Neuronal stem cell (in vitro differentiated cells): ENCODE measurements at regions not wholly inside any gene's neighbourhood (a gene's known extent, or its start where the extent isn't known, plus 50 kb on each side); places are given as distances from the start of the nearest gene placed in this dataset.
"Not testable (repeated sequence)": the region's sequence is repeated elsewhere in the genome, so short reads cannot be mapped to it uniquely, and the experiment has no call there.

ENCODE experiments used
- DNase-seq: peaks from one replicate; pipeline ENCODE4 v3.0.0-alpha.2; 2013; ENCODE audit warnings: low spot score
- H2AFZ ChIP-seq: one replicate; pipeline ENCODE4 v1.6.1; 2013; ENCODE audit warnings: mild to moderate bottlenecking, low read length, inconsistent platforms
- H2AK5ac ChIP-seq: 2 replicates; pipeline ENCODE4 v1.6.1; 2013; ENCODE audit warnings: low read depth, mild to moderate bottlenecking, inconsistent platforms, low read length, moderate library complexity, mixed read lengths
- H2BK120ac ChIP-seq: 2 replicates; pipeline ENCODE4 v1.6.1; 2013; ENCODE audit warnings: low read depth, mild to moderate bottlenecking, inconsistent platforms, low read length, moderate library complexity, mixed read lengths
- H2BK12ac ChIP-seq: one replicate; pipeline ENCODE4 v1.6.1; 2013; ENCODE audit warnings: low read length, inconsistent platforms
- H2BK15ac ChIP-seq: 2 replicates; pipeline ENCODE4 v1.6.1; 2013; ENCODE audit warnings: mild to moderate bottlenecking, low read length, inconsistent platforms, mixed read lengths
- H2BK5ac ChIP-seq: one replicate; pipeline ENCODE4 v1.6.1; 2013; ENCODE audit warnings: inconsistent platforms, mild to moderate bottlenecking, low read length, moderate library complexity
- H3K14ac ChIP-seq: one replicate; pipeline ENCODE4 v1.6.1; 2013; ENCODE audit warnings: low read length, inconsistent platforms
- H3K18ac ChIP-seq: 2 replicates; pipeline ENCODE4 v1.6.1; 2013; ENCODE audit warnings: low read length, inconsistent platforms
- H3K23ac ChIP-seq: 2 replicates; pipeline ENCODE4 v1.6.1; 2013; ENCODE audit warnings: low read depth, mild to moderate bottlenecking, mixed read lengths, low read length, inconsistent platforms; ENCODE audit not compliant: poor library complexity
- H3K27ac ChIP-seq: replicated peaks from 3 replicates; pipeline ENCODE4 v1.5.1; 2013; ENCODE audit warnings: low read length, inconsistent platforms
- H3K27me3 ChIP-seq, 3 experiments: 2 replicates each; pipeline ENCODE4 v1.6.1; 2013; ENCODE audit warnings: low read length in 3 of 3, mild to moderate bottlenecking in 2 of 3, inconsistent platforms in 1 of 3, low read depth in 1 of 3, mixed read lengths in 1 of 3, moderate library complexity in 1 of 3; ENCODE audit not compliant: control insufficient read depth in 3 of 3, insufficient read depth in 3 of 3
- H3K36me3 ChIP-seq, 2 donors: replicated peaks in 1 of 2; 2 replicates each; pipeline ENCODE4 v1.6.1; 2013; ENCODE audit warnings: low read length in 2 of 2; ENCODE audit not compliant: control insufficient read depth in 2 of 2, insufficient read depth in 2 of 2
- H3K4ac ChIP-seq: 2 replicates; pipeline ENCODE4 v1.6.1; 2013; ENCODE audit warnings: inconsistent platforms, mild to moderate bottlenecking, low read length, moderate library complexity
- H3K4me1 ChIP-seq, 2 donors: 1 replicate in 1 of 2; 2 replicates in 1 of 2; pipeline ENCODE4 v1.6.1; 2013; ENCODE audit warnings: low read length in 2 of 2, low read depth in 1 of 2; ENCODE audit not compliant: control insufficient read depth in 2 of 2, insufficient read depth in 1 of 2
- H3K4me2 ChIP-seq: one replicate; pipeline ENCODE4 v1.6.1; 2013; ENCODE audit warnings: mild to moderate bottlenecking, low read length, inconsistent platforms; ENCODE audit not compliant: insufficient read depth, poor library complexity, severe bottlenecking
- H3K4me3 ChIP-seq, 2 donors: 2 replicates each; pipeline ENCODE4 v1.5.1; 2013; ENCODE audit warnings: low read length in 2 of 2, mild to moderate bottlenecking in 2 of 2, inconsistent platforms in 1 of 2, moderate library complexity in 1 of 2
- H3K79me1 ChIP-seq: one replicate; pipeline ENCODE4 v1.6.1; 2013; ENCODE audit warnings: low read depth, mild to moderate bottlenecking, inconsistent platforms, low read length, moderate library complexity
- H3K9ac ChIP-seq: one replicate; pipeline ENCODE4 v1.6.1; 2013; ENCODE audit warnings: mild to moderate bottlenecking, low read depth, low read length, inconsistent platforms; ENCODE audit not compliant: poor library complexity
- H3K9me3 ChIP-seq, 2 donors: replicated peaks in 1 of 2; 2 replicates each; pipeline versions ENCODE3 to v1.6.1; 2013; ENCODE audit warnings: low read length in 2 of 2, mild to moderate bottlenecking in 2 of 2, inconsistent platforms in 1 of 2, low read depth in 1 of 2, mixed read lengths in 1 of 2, moderate library complexity in 1 of 2; ENCODE audit not compliant: control insufficient read depth in 2 of 2, insufficient read depth in 1 of 2
- H4K8ac ChIP-seq: one replicate; pipeline ENCODE4 v1.6.1; 2013; ENCODE audit warnings: low read depth, mild to moderate bottlenecking, inconsistent platforms, low read length, moderate library complexity
- H4K91ac ChIP-seq: one replicate; pipeline ENCODE4 v1.6.1; 2013; ENCODE audit warnings: low read length, low read depth, mild to moderate bottlenecking, inconsistent platforms; ENCODE audit not compliant: poor library complexity
- WGBS, 2 donors: extraction: QIAGEN DNeasy Blood & Tissue Kit; methylation state at CpG; one replicate each; pipeline ENCODE4 v1.1.7; 2013; ENCODE audit warnings: missing lambda C conversion rate in 2 of 2, mixed read lengths in 1 of 2; ENCODE audit not compliant: insufficient read length in 2 of 2, insufficient replicate concordance in 1 of 2; ENCODE audit errors: extremely low coverage in 2 of 2; 5-methylcytosine and 5-hydroxymethylcytosine counted together

DNA sequence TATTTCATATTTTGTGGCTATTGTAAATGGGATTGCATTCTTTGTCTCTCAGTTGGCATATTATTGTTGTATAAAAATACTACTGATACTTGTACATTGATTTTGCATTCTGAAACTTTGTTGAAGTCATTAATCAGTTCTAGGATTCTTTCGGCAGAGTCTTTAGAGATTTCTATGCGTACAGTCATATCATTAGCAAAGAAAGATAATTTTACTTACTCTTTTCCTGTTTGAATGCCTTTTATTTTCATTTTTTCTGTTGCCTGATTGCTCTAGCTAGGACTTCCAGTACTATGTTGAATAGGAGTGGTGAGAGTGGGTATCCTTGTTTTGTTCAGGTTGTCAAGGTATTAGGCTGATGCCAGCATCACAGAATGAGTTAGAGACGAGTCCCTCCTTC is 722.0 kb upstream of the PCDH10 start:
- no peak overlapping the region for H2BK15ac ChIP-seq
- no peak overlapping the region for H2BK120ac ChIP-seq
- H3K9ac ChIP-seq: no peak overlapping the region
- DNase-seq: no peak
- H3K23ac ChIP-seq: no peak overlapping the region
- no CpG with 5 or more reads among the region's 3 CpGs for WGBS, 2 donors
- H3K4me3 ChIP-seq: no peak overlapping the region
- no peak overlapping the region for H3K4me2 ChIP-seq
- H2AK5ac ChIP-seq: no peak overlapping the region
- H3K4me1 ChIP-seq: no peaks in the 10 kb centered on the region
- no peak overlapping the region for H4K91ac ChIP-seq
- no peak overlapping the region for H2BK5ac ChIP-seq
- H3K36me3 ChIP-seq: no peaks in the 10 kb centered on the region
- no peak overlapping the region for H2AFZ ChIP-seq
- no peak overlapping the region for H3K27ac ChIP-seq
- H3K4ac ChIP-seq: no peak overlapping the region
- H3K14ac ChIP-seq: no peak overlapping the region
- no peak overlapping the region for H2BK12ac ChIP-seq
- no peaks in the 10 kb centered on the region for H3K79me1 ChIP-seq
- peaks cover 0 to 2% of the 10 kb centered on the region in 2 donors for H3K9me3 ChIP-seq
- H3K18ac ChIP-seq: no peak overlapping the region
- H3K27me3 ChIP-seq: no peaks in the 10 kb centered on the region
- no peak overlapping the region for H4K8ac ChIP-seq

DNA sequence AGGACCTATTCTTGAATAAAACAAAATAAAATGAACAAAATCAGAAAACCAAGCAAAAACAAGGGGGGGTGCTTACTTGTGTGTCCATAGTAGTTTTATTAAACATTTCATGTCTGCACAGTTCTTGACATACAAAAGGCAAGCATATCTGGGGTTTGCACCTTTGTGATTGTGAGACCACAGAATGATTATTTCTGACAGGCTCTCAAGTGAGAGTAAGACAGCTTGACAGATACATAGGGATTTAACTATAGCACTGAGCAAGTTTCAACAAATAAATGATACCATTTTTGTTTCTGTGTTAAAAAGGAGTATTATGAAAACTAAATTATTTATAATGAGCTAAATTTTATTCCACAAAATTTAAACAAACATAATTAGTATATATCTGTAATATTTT is 712.0 kb upstream of the PCDH10 start:
- H3K27me3 ChIP-seq: no peaks in the 10 kb centered on the region
- H3K4ac ChIP-seq: no peak overlapping the region
- no peak overlapping the region for H3K9ac ChIP-seq
- no peak overlapping the region for H4K8ac ChIP-seq
- no peak overlapping the region for H2BK15ac ChIP-seq
- no peak overlapping the region for H2AK5ac ChIP-seq
- H3K4me1 ChIP-seq: no peaks in the 10 kb centered on the region
- H3K14ac ChIP-seq: no peak overlapping the region
- H3K9me3 ChIP-seq: no peaks in the 10 kb centered on the region
- no peaks in the 10 kb centered on the region for H3K79me1 ChIP-seq
- no peak overlapping the region for H2BK120ac ChIP-seq
- no peak overlapping the region for H3K27ac ChIP-seq
- H3K4me3 ChIP-seq: no peak overlapping the region
- H3K4me2 ChIP-seq: no peak overlapping the region
- no peak overlapping the region for H2AFZ ChIP-seq
- no peak overlapping the region for H2BK12ac ChIP-seq
- H4K91ac ChIP-seq: no peak overlapping the region
- DNase-seq: no peak
- no peak overlapping the region for H3K18ac ChIP-seq
- H3K36me3 ChIP-seq: no peaks in the 10 kb centered on the region
- H3K23ac ChIP-seq: no peak overlapping the region
- no peak overlapping the region for H2BK5ac ChIP-seq

DNA sequence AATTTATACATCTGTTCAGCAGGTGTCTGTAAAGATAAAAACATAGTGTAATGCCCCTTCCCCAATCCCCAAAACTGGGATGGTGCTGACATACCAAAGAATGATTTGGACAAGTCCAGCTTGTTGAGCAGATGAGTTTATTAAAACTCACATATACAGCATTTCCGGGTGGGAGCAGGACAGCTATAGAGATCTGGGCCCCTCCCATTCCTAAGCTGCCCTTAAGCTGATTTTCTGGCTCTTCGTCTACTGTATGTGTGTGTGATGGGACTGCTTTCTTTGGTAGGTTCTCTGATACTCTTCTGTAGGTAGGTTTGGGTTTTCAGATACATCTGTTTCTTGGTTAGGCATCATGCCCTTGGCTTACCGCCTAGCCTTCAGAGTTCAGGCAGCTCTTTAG is 703.7 kb upstream of the PCDH10 start:
- no peaks in the 10 kb centered on the region for H3K36me3 ChIP-seq
- no peak overlapping the region for H2AFZ ChIP-seq
- no peaks in the 10 kb centered on the region for H3K4me1 ChIP-seq
- no peak overlapping the region for H3K14ac ChIP-seq
- H3K18ac ChIP-seq: no peak overlapping the region
- H3K27ac ChIP-seq: no peak overlapping the region
- H3K4me3 ChIP-seq: no peak overlapping the region
- no peak overlapping the region for H2BK12ac ChIP-seq
- no CpG with 5 or more reads among the region's 3 CpGs for WGBS, 2 donors
- H3K27me3 ChIP-seq: no peaks in the 10 kb centered on the region
- no peak overlapping the region for H3K9ac ChIP-seq
- no peaks in the 10 kb centered on the region for H3K79me1 ChIP-seq
- no peak overlapping the region for H3K4me2 ChIP-seq
- no peak overlapping the region for H4K91ac ChIP-seq
- H3K4ac ChIP-seq: no peak overlapping the region
- H3K23ac ChIP-seq: no peak overlapping the region
- no peak overlapping the region for H2AK5ac ChIP-seq
- peaks cover 0 to 2% of the 10 kb centered on the region in 2 donors for H3K9me3 ChIP-seq
- no peak overlapping the region for H2BK15ac ChIP-seq
- DNase-seq: no peak
- H2BK120ac ChIP-seq: no peak overlapping the region
- no peak overlapping the region for H4K8ac ChIP-seq
- H2BK5ac ChIP-seq: no peak overlapping the region

DNA sequence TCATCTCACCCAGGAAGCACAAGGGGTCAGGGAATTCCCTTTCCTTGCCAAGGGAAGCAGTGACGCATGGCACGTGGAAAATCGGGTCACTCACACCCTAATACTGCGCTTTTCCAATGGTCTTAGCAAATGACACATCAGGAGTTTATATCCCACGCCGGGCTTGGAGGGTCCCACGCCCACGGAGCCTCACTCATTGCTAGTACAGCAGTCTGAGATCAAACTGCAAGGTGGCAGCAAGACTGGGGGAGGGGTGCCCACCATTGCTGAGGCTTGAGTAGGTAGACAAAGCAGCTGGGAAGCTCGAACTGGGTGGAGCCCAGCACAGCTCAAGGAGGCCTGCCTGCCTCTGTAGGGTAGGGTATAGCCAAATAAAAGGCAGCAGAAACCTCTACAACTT is 691.1 kb upstream of the PCDH10 start:
- not testable (repeated sequence) for H4K8ac ChIP-seq, H2BK5ac ChIP-seq, H3K79me1 ChIP-seq, H2BK120ac ChIP-seq, H3K23ac ChIP-seq, H3K4me1 ChIP-seq, H3K4me3 ChIP-seq, H3K27me3 ChIP-seq, DNase-seq, H3K9me3 ChIP-seq, H3K27ac ChIP-seq, H2AFZ ChIP-seq, H3K4ac ChIP-seq, H4K91ac ChIP-seq, H3K4me2 ChIP-seq, H2BK15ac ChIP-seq, H3K18ac ChIP-seq, H2BK12ac ChIP-seq, H2AK5ac ChIP-seq, H3K36me3 ChIP-seq
- WGBS, 2 donors: no CpG with 5 or more reads among the region's 9 CpGs
- H3K9ac ChIP-seq: peak overlapping the region; percentile 4
- peak overlapping the region; percentile 82 for H3K14ac ChIP-seq
